ENCODE measurements at regions not wholly inside any gene's neighbourhood (a gene's known extent, or its start where the extent isn't known, plus 50 kb on each side); places are given as distances from the start of the nearest gene placed in this dataset.

- Histone ChIP-seq H3K4me1 (peaks cover 11% of the 10 kb centered on the region), H3K9me3 (peaks cover 0 to 11% (median 0%) of the 10 kb centered on the region in 3 donors), H3K36me3 (replicated peaks in 1 of 2; ENCODE audit: insufficient read depth in 1 of 2, low read depth in 2 of 2) (no peaks in the 10 kb centered on the region), H3K27ac (no peak overlapping the region), H3K27me3 (peaks cover 0 to 7% of the 10 kb centered on the region in 2 donors), H3K4me3 (no peak overlapping the region)
- TF ChIP-seq POLR2A (IDR thresholded peaks at IDR 0.05) (no peak), CTCF (IDR thresholded peaks at IDR 0.05) (no peak)
- DNase-seq (no peak), ATAC-seq (no peak)
- intact Hi-C loops (cut with DNase I): no loop called here
- 36 to 56% methylated on average over 12 of the region's 14 CpGs for WGBS, 2 donors
These were observed 173.1 kb upstream of the IER5L start for GRCh38 chr9:129351058-129351641.

- Histone ChIP-seq H3K9me3 (peaks cover 0 to 3% (median 0%) of the 10 kb centered on the region in 3 donors), H3K27me3 (peaks cover 0 to 7% of the 10 kb centered on the region in 2 donors), H3K36me3 (replicated peaks in 1 of 2; ENCODE audit: insufficient read depth in 1 of 2, low read depth in 2 of 2) (no peaks in the 10 kb centered on the region), H3K4me1 (peaks cover 11% of the 10 kb centered on the region), H3K4me3 (no peak overlapping the region), H3K27ac (no peak overlapping the region)
- intact Hi-C loops (cut with DNase I): no loop called here
- WGBS, 2 donors: 81 to 84% methylated on average over 19 to 25 of the region's 25 CpGs
- TF ChIP-seq CTCF (IDR thresholded peaks at IDR 0.05) (no peak), POLR2A (IDR thresholded peaks at IDR 0.05) (no peak)
- ATAC-seq (no peak), DNase-seq (no peak)
These were observed 172.3 kb upstream of the IER5L start for GRCh38 chr9:129350143-129350935.

- intact Hi-C loops (cut with DNase I): no loop called here
- H3K4me3 ChIP-seq: no peak overlapping the region
- ATAC-seq (no peak), DNase-seq (no peak)
- no peaks in the 10 kb centered on the region for H3K9me3 ChIP-seq
- H3K27ac ChIP-seq: no peak overlapping the region
- H3K36me3 ChIP-seq (replicated peaks in 1 of 2; ENCODE audit: insufficient read depth in 1 of 2, low read depth in 2 of 2): no peaks in the 10 kb centered on the region
- peaks cover 0 to 7% of the 10 kb centered on the region in 2 donors for H3K27me3 ChIP-seq
- WGBS, 2 donors: 91 to 94% methylated on average over 3 to 5 of the region's 5 CpGs
- TF ChIP-seq POLR2A (IDR thresholded peaks at IDR 0.05) (no peak), CTCF (IDR thresholded peaks at IDR 0.05) (no peak)
- peaks cover 11% of the 10 kb centered on the region for H3K4me1 ChIP-seq
These were observed 171.5 kb upstream of the IER5L start for GRCh38 chr9:129349665-129349947.

- no peaks in the 10 kb centered on the region for H3K9me3 ChIP-seq
- H3K27me3 ChIP-seq: peaks cover 0 to 7% of the 10 kb centered on the region in 2 donors
- ATAC-seq (no peak), DNase-seq (no peak)
- H3K27ac ChIP-seq: no peak overlapping the region
- no peak for TF ChIP-seq CTCF (IDR thresholded peaks at IDR 0.05)
- TF ChIP-seq POLR2A (IDR thresholded peaks at IDR 0.05): no peak
- H3K4me3 ChIP-seq: no peak overlapping the region
- intact Hi-C loops (cut with DNase I): no loop called here
- 76 to 77% methylated on average over 4 to 14 of the region's 14 CpGs for WGBS, 2 donors
- peaks cover 11% of the 10 kb centered on the region for H3K4me1 ChIP-seq
- no peaks in the 10 kb centered on the region for H3K36me3 ChIP-seq (replicated peaks in 1 of 2; ENCODE audit: insufficient read depth in 1 of 2, low read depth in 2 of 2)
These were observed 171.0 kb upstream of the IER5L start for GRCh38 chr9:129348890-129349664.

Measured in body of pancreas (tissue), 4 donors.